GM18951 (cell line): ENCODE measurements at regions not wholly inside any gene's neighbourhood (a gene's known extent, or its start where the extent isn't known, plus 50 kb on each side); places are given as distances from the start of the nearest gene placed in this dataset.

ENCODE experiments used
- POLR2A ChIP-seq: IDR thresholded peaks from 4 replicates; pipeline ENCODE4 v1.6.1; 2011; ENCODE audit warnings: mild to moderate bottlenecking; ENCODE audit not compliant: insufficient read length, insufficient read depth; ENCODE audit errors: extremely low read depth
- in situ Hi-C: fragments of 300-500 bp; cut with MboI; formaldehyde crosslinking; loops from one replicate; pipeline ENCODE4 v1.12.0; 2022; ENCODE audit warnings: low sequenced_read_pairs, mixed read lengths, inconsistent platforms; ENCODE audit not compliant: unreplicated experiment

DNA sequence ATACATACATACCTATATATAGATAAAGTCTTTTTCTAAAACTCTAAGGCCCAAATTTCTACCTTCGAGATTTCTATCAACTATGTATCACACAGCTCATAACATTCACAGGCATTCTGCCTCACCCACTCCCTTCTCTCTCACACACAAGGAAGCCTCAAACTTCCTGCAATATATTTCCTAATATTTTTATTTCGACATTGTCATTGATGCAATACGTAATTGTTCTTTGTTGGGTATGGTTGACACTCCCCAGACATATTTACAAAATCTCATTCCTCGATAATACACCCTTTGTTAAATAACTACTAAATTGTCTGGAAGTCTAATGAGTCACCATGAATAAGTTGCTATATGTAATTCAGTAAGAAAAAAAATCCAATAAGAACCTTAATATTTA is 143.5 kb downstream of the HNRNPD start:
- TF ChIP-seq POLR2A, result no peak
- in situ Hi-C loops, result no loop called here

DNA sequence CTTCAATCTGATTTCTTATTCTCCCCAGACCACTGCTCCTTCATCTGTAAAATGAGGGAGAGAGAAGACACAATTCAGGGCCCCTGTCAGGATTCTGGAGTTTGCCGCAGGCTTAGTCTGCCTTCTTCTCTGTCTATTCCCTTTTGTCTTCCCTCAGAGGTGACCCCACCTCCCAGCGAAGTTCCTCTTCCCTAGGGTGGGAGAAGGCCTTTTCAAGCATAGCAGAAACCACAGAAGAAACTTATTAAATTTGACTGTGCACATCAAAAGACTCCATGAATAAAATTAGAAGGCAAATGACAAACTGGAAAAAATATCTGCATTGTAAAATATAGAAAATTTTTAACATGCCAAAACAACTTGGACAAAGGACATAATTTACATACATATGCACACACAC is 148.8 kb downstream of the HNRNPD start:
- in situ Hi-C loops, result no loop called here
- TF ChIP-seq POLR2A, result no peak

DNA sequence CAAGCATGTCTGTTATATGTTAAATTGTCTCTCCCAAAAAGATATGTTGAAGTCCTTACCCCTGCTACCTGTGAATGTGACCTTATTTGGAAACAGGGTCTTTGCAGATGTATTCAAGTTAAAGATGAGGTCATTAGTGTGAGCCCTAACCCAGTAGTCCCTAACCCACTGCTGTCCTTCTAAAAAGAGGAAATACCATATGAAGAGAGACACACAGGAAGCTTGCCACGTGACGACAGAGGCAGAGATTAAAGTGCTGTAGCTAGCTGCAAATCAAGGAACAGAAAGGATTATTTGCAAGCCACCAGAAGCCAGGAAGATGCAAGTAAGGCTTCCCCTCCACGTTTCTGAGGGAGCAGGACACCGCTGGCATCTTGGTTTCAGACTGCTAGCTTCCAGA is 150.1 kb downstream of the HNRNPD start:
- in situ Hi-C loops, result loop anchor here (25.0 kb wide), 1 partner anchor 811 kb away; no protein-coding TSS in a partner anchor
- no peak for TF ChIP-seq POLR2A

DNA sequence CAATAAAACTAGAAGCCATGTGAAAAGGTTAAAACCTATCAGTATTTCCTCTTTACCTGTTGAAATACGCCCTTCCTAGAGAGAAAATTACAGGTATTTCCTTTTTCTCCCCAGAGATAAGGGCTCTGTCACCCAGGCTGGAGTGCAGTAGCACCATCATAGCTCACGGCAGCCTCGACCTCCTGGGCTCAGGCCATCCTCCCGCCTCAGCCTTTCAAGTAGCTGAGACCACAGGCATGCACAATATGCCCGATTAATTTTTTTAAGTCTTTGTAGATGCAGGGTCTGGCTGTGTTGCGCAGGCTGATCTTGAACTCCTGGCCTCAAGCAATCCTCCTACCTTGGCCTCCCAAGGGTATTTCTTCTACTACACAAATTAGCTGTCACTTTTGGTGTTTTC is 154.4 kb downstream of the HNRNPD start:
- in situ Hi-C loops, result loop anchor here (25.0 kb wide), 1 partner anchor 807 kb away; no protein-coding TSS in a partner anchor
- no peak for TF ChIP-seq POLR2A

DNA sequence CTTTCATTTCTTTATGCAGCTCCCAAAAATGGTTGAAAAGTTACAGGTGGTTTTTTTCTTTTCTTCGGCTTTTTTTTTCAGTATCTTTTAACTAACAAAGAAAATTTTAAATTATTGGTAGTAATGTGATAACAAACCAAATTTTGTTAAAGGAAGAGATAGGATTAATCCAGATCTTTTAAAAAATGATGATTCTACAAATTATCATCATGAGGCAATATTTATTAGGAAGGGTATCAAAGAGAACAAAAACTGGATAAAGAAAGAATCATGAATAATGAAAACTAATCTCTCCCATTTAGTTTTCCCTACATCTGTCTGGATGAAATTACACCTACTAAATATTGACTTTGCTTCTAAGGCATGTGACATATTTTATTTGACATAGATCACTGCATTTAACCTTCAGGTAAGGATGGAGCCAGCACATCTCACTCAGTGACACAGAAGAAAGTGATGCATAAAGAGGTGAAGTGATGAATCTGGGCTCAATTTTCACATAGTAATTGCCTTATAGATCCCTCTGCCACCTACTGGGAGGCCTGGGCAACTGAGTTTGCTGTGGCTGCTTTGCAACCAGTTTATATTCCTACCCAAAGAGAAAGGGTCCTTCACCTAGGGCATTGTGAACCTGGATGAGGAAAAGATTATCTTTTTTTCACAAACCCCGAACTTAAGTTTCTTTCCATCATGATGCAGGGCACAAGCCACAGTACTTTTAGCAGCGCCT is 155.6 kb downstream of the HNRNPD start:
- in situ Hi-C loops, result loop anchor here (25.0 kb wide), 1 partner anchor 806 kb away; no protein-coding TSS in a partner anchor
- no peak for TF ChIP-seq POLR2A

DNA sequence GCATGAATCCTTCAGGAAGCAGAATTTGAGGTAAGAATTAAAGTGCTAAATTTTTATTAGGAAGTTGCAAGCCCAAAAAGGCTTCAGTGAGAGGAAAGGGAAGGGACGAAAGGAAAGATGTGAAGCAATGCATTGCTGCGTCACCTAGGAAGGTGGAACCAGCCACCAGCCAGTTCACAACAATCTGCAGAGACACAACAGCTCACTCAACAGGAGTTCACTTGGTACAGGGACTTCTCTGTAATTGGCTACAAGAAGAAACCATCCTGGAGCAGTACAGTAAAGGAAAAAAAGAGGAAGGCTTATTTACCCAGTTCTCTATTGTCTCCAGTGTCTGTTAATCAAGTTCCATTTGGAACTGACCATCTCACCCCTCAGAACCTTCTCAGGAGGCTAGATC is 157.6 kb downstream of the HNRNPD start:
- no peak for TF ChIP-seq POLR2A
- in situ Hi-C loops, result loop anchor here (25.0 kb wide), 1 partner anchor 804 kb away; no protein-coding TSS in a partner anchor

DNA sequence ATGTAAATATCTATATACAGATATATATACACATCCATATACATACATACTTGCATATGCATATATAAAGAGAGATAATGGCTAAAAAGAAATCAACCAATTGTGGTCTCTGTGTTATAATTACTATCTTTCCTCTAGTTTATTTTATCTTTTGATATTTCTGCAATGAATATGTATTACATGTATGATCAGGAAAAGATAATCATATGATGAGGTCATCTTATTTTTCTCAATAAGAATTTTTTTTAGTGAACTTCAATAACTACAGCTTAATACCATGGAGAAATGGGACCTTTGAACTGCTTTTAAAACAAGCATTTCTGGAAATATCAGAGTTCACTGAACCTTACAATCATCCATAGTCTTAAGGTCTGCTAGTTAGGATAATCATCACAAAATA is 158.0 kb downstream of the HNRNPD start:
- TF ChIP-seq POLR2A, result no peak
- in situ Hi-C loops, result loop anchor here (25.0 kb wide), 1 partner anchor 803 kb away; no protein-coding TSS in a partner anchor

DNA sequence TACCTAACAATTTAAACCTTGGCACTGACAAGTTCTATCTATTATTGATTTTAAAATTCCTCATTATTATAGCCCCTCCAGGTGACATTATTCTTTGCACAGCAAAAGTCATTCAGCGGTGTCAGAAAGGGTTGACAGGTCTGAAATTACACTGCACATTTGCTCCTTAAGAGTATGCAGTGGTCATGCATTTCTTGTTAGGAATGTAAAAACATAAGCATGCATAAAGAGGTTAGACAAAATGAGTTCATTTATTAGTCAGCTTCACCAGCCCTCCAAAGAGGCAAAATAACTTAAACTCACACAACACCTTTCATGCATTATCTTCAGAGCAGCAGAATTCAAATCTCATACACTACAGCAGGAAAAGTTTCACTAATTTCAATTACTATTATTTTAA is 158.8 kb downstream of the HNRNPD start:
- in situ Hi-C loops, result loop anchor here (25.0 kb wide), 1 partner anchor 803 kb away; no protein-coding TSS in a partner anchor
- TF ChIP-seq POLR2A, result no peak

DNA sequence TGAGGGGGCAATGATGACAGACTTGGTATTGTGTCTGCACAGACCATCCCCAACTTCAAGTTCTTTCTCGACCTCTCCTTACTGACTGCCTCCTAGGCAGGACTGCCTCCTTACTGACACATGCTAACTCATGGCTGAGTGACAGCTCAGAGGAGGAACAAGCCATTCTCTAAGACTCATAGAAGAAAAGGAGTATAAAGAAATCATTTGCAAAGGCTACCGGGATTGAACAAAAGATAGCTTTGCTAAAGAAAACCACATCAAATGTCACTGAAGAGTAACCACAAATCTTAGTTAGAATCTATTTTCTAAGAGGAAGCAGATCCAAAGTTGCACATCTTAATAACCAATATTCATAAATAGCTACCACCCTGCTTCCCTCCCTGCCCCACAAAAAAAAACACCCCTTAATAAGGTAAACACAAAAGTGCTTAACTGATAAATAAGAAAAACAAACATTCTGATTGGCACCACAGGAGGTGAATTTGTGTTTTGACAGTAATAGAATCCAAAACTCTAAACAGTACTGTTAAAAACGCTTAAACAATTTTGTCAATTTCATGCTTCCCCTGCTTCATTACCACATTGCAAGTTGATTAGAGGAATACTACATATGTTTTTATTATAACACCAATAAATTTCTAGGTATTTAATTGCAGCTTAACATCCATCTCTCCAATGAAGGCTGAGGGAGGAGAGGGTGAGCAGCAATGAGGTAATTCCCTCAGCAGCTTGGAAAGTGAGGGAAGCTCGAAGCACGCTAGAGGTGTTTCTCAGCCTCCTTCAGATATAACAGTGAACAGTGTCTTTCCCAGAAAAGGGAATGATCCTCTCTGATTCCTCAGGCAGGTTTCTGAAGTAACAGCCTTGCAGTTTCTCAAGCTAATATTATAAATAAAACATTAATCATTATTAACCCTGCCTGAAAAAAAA is 160.0 kb downstream of the HNRNPD start:
- in situ Hi-C loops, result loop anchor here (25.0 kb wide), 1 partner anchor 801 kb away; no protein-coding TSS in a partner anchor
- TF ChIP-seq POLR2A, result no peak

DNA sequence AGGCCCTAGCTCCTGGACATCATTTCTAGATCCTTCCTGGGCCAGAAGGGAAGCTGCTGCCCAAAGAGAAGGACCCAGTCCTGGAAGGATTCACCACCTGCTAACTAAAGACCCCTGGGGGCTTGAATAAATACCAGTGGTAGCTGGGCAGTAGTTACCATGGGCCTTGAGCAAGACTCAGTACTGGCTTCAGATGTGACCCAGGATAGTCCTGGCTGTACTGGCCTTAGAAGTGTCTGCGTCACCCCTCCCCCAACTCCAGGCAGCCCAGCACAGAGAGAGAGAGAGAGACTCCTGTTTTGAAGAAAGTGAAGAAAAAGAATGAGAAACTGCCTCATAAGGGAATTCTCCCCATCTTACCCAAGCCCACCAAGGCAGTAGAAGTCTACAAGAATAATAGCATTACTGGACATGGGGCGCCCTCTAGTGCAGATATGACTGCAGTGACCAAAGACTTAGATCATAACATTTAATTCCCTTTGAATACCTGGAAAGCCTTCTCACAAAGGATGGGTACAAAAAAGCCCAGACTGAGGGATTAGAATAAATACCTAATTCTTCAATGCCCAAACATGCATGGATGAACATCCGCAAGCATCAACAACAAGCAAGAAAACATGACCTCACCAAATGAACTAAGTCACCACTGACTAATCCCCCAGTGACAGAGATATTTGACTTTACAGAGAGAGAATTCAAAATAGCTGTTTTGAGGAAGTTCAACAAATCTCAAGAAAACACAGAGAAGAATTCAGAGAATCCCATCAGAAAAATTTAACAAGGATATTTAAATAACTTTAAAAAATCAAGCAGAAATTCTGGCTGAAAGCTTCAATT is 171.8 kb downstream of the HNRNPD start:
- no peak for TF ChIP-seq POLR2A
- in situ Hi-C loops, result loop anchor here (25.0 kb wide), 1 partner anchor 790 kb away; no protein-coding TSS in a partner anchor

DNA sequence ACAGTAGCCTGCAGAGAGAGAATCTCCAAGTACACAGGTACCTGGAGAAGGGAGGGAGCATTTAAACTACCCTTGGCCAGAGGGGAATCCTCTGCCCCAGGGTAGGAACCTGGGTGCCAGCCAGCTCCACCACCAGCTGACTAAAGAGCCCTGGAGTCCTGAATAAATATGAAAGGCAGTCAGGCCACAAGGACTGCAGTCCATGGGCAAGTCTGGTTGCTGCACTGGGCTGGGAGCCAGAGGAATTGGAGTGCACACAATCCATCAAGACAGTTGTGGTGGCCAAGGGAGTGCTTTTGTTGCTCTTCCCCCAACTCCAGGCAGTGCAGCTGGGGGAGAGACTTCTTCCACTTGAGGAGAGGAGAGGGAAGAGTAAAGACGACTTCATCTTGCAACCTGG is 172.5 kb downstream of the HNRNPD start:
- in situ Hi-C loops, result loop anchor here (25.0 kb wide), 1 partner anchor 789 kb away; no protein-coding TSS in a partner anchor
- no peak for TF ChIP-seq POLR2A

DNA sequence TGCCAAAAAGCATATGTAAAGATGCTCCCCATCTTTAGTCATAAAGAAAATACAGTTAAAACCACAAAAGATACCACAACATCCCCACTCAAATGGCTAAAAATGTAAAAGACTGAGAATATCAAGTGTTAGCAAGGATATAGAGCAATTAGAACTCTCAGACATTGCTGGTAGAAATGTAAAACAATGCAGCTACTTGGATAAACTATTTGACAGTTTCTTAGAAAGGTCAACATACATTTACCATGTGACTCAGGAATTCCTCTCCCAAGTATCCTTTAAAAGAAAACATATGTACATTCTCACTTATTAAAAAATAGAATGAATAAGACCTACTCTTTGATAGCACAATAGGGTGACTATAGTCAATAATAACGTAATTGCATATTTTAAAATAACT is 173.7 kb downstream of the HNRNPD start:
- in situ Hi-C loops, result loop anchor here (25.0 kb wide), 1 partner anchor 788 kb away; no protein-coding TSS in a partner anchor
- no peak for TF ChIP-seq POLR2A
